Breast epithelium (tissue), 4 donors: ENCODE measurements at regions not wholly inside any gene's neighbourhood (a gene's known extent, or its start where the extent isn't known, plus 50 kb on each side); places are given as distances from the start of the nearest gene placed in this dataset.

Experiments used
- DNase-seq, 2 donors: peaks; one replicate each; pipeline ENCODE4 v3.0.0-alpha.2; 2019; ENCODE audit warnings: low spot score in 2 of 2
- H3K27ac ChIP-seq, 2 donors: fragments of 200-600 bp; sonication (generic) in 1 of 2; one replicate each; pipeline ENCODE4 v1.5.1; 2016 to 2019; ENCODE audit warnings: mild to moderate bottlenecking in 1 of 2
- H3K27me3 ChIP-seq, 2 donors: fragments of 200-600 bp; sonication (generic) in 1 of 2; one replicate each; pipeline versions ENCODE4 v1.5.1 to v1.6.0; 2017 to 2019; ENCODE audit warnings: control low read depth in 1 of 2, mild to moderate bottlenecking in 1 of 2
- H3K36me3 ChIP-seq: fragments of 200-600 bp; one replicate; pipeline ENCODE4 v1.5.1; 2019
- H3K4me1 ChIP-seq, 2 donors: fragments of 200-600 bp; sonication (generic); one replicate each; pipeline ENCODE4 v1.5.1; 2016 to 2019; ENCODE audit warnings: control low read depth in 1 of 2
- H3K4me3 ChIP-seq, 3 donors: fragments of 200-600 bp; sonication (generic); 1 replicate in 2 of 3; 2 replicates in 1 of 3; pipeline ENCODE4 v1.5.1; 2016 to 2019; ENCODE audit warnings: mild to moderate bottlenecking in 3 of 3, moderate library complexity in 2 of 3
- H3K9me3 ChIP-seq, 2 donors: fragments of 200-600 bp; sonication (generic) in 1 of 2; one replicate each; pipeline ENCODE4 v1.5.1; 2016 to 2019; ENCODE audit warnings: control low read depth in 1 of 2
- POLR2A ChIP-seq: fragments of 450-650 bp; IDR thresholded peaks from one replicate; pipeline ENCODE4 v1.6.1; 2016; ENCODE audit warnings: antibody characterized with exemption, mild to moderate bottlenecking, moderate library complexity
- POLR2AphosphoS5 ChIP-seq, 3 donors: sonication (generic); formaldehyde crosslinking; IDR thresholded peaks; one replicate each; pipeline ENCODE4 v1.6.1; 2017; ENCODE audit warnings: antibody characterized with exemption in 3 of 3
- intact Hi-C: fragments of 100-400 bp; cut with DNase I; formaldehyde crosslinking; loops from one replicate; pipeline ENCODE4 v1.15.1; 2023; ENCODE audit warnings: low total_unique reads
- TF ChIP-seq, protein P1 (sequence below), 3 donors: fragments of 450-650 bp; IDR thresholded peaks; one replicate each; pipeline ENCODE4 v1.5.1; 2016 to 2017; ENCODE audit warnings: antibody characterized with exemption in 3 of 3, mild to moderate bottlenecking in 3 of 3, moderate library complexity in 3 of 3

GRCh38 chr14:34044666-34045306 lies 93.9 kb upstream of the EGLN3 start:
- DNase-seq, result no peak
- no peaks in the 10 kb centered on the region for H3K4me1 ChIP-seq
- H3K36me3 ChIP-seq, result no peaks in the 10 kb centered on the region
- no peaks in the 10 kb centered on the region for H3K27me3 ChIP-seq
- TF ChIP-seq, protein P1, sequence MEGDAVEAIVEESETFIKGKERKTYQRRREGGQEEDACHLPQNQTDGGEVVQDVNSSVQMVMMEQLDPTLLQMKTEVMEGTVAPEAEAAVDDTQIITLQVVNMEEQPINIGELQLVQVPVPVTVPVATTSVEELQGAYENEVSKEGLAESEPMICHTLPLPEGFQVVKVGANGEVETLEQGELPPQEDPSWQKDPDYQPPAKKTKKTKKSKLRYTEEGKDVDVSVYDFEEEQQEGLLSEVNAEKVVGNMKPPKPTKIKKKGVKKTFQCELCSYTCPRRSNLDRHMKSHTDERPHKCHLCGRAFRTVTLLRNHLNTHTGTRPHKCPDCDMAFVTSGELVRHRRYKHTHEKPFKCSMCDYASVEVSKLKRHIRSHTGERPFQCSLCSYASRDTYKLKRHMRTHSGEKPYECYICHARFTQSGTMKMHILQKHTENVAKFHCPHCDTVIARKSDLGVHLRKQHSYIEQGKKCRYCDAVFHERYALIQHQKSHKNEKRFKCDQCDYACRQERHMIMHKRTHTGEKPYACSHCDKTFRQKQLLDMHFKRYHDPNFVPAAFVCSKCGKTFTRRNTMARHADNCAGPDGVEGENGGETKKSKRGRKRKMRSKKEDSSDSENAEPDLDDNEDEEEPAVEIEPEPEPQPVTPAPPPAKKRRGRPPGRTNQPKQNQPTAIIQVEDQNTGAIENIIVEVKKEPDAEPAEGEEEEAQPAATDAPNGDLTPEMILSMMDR (IDR thresholded peaks at IDR 0.05), result no peak
- no peak for TF ChIP-seq POLR2AphosphoS5 (IDR thresholded peaks at IDR 0.05)
- no peak for TF ChIP-seq POLR2A
- H3K27ac ChIP-seq, result no peak overlapping the region
- intact Hi-C loops, result no loop called here
- no peaks in the 10 kb centered on the region for H3K9me3 ChIP-seq
- no peak overlapping the region for H3K4me3 ChIP-seq

DNA sequence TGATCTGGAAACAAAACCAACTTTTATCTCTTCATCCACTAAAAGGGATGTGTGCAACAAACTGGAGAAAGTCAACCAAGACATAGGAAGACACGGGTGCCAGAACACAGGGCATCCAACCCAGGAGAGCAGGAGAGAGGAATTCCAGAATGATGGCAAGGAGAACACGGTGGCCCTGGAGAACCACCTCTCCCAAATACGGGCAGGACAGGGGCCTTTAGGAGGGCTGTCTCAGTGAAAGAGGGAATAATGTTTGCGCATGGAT lies 93.4 kb upstream of the EGLN3 start:
- H3K27me3 ChIP-seq, result no peaks in the 10 kb centered on the region
- H3K27ac ChIP-seq, result peak overlapping the region in 1 of 2 donors; percentile 20
- intact Hi-C loops, result no loop called here
- TF ChIP-seq POLR2AphosphoS5 (IDR thresholded peaks at IDR 0.05) (no peak), POLR2A (no peak)
- TF ChIP-seq, protein P1 (IDR thresholded peaks at IDR 0.05), result no peak
- H3K4me3 ChIP-seq, result no peak overlapping the region
- no peaks in the 10 kb centered on the region for H3K36me3 ChIP-seq
- no peak for DNase-seq
- no peaks in the 10 kb centered on the region for H3K9me3 ChIP-seq
- H3K4me1 ChIP-seq, result no peaks in the 10 kb centered on the region

- no peak for DNase-seq
Observed at GRCh38 chr14:34043627-34044372, 92.9 kb upstream of the EGLN3 start.

GRCh38 chr14:34041220-34041619 lies 90.3 kb upstream of the EGLN3 start:
- no peaks in the 10 kb centered on the region for H3K36me3 ChIP-seq
- no peaks in the 10 kb centered on the region for H3K27me3 ChIP-seq
- intact Hi-C loops, result no loop called here
- no peaks in the 10 kb centered on the region for H3K9me3 ChIP-seq
- no peak overlapping the region for H3K4me3 ChIP-seq
- H3K4me1 ChIP-seq, result no peaks in the 10 kb centered on the region
- H3K27ac ChIP-seq, result no peak overlapping the region
- TF ChIP-seq, protein P1 (IDR thresholded peaks at IDR 0.05), result no peak
- TF ChIP-seq POLR2AphosphoS5 (IDR thresholded peaks at IDR 0.05) (no peak), POLR2A (no peak)
- no peak for DNase-seq

More at GRCh38 chr14:34043627-34044372, 92.9 kb upstream of the EGLN3 start:
- Histone ChIP-seq H3K36me3 (no peaks in the 10 kb centered on the region), H3K9me3 (no peaks in the 10 kb centered on the region), H3K4me3 (no peak overlapping the region), H3K27ac (peak overlapping the region; percentile 22 to 41), H3K27me3 (no peaks in the 10 kb centered on the region), H3K4me1 (no peaks in the 10 kb centered on the region)
- TF ChIP-seq POLR2AphosphoS5 (IDR thresholded peaks at IDR 0.05) (no peak), POLR2A (no peak)
- TF ChIP-seq, protein P1 (IDR thresholded peaks at IDR 0.05), result no peak
- intact Hi-C loops, result no loop called here

- DNase-seq, result no peak
- intact Hi-C loops, result no loop called here
- no peaks in the 10 kb centered on the region for H3K9me3 ChIP-seq
- H3K27me3 ChIP-seq, result no peaks in the 10 kb centered on the region
- no peaks in the 10 kb centered on the region for H3K36me3 ChIP-seq
- H3K4me1 ChIP-seq, result no peaks in the 10 kb centered on the region
- TF ChIP-seq, protein P1 (IDR thresholded peaks at IDR 0.05), result no peak
- TF ChIP-seq POLR2AphosphoS5 (IDR thresholded peaks at IDR 0.05) (no peak), POLR2A (no peak)
- H3K4me3 ChIP-seq, result no peak overlapping the region
- no peak overlapping the region for H3K27ac ChIP-seq
Observed at GRCh38 chr14:34040766-34041165, 89.9 kb upstream of the EGLN3 start.
